ENCODE measurements at regions not wholly inside any gene's neighbourhood (a gene's known extent, or its start where the extent isn't known, plus 50 kb on each side); places are given as distances from the start of the nearest gene placed in this dataset.

DNA sequence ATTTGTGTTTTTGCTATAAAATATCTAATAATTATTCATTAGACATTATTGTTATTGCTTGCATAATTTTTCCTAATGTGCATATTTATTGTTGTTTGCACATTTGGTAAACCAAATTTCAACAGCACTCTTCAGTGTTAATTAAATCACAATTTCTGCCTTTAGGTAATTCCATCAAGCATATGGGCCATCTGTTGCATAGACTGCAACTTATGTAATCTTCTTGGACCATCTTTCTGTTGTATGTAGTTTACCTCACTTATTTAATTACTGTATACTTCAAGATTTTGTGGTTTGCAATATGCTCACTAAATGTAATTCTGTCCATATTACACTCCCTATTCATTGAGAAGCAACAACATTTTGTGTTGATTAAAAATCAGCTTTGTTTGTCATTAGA lies 1360.1 kb downstream of the REEP3 start:
- Histone ChIP-seq H2AFZ (ENCODE audit: low read length) (no peak overlapping the region), H3K27me3 (ENCODE audit: control insufficient read depth in 1 of 2, insufficient read depth in 2 of 2, low read length in 2 of 2) (no peaks in the 10 kb centered on the region), H3K4me1 (ENCODE audit: insufficient read depth, low read length) (no peaks in the 10 kb centered on the region), H3K9ac (ENCODE audit: insufficient read depth, low read depth, low read length) (no peak overlapping the region), H3K27ac (ENCODE audit: extremely low read length, insufficient read depth, low read length) (no peak overlapping the region), H3K36me3 (replicated peaks in 1 of 2; ENCODE audit: control insufficient read depth in 1 of 2, insufficient read depth in 2 of 2, low read length in 2 of 2) (no peaks in the 10 kb centered on the region), H3K9me3 (ENCODE audit: low read length) (peaks cover 4% of the 10 kb centered on the region; the same call in 1 of the 2 replicates), H3K4me2 (ENCODE audit: low read depth, low read length) (no peak overlapping the region), H3K79me2 (ENCODE audit: insufficient read depth, low read length) (no peaks in the 10 kb centered on the region), H4K20me1 (ENCODE audit: insufficient read depth, low read length) (no peaks in the 10 kb centered on the region), H3K4me3 (replicated peaks in 1 of 3; ENCODE audit: insufficient read depth in 1 of 3, low read depth in 2 of 3, low read length in 3 of 3) (no peak overlapping the region)
- BruUV-seq (replicated peaks): no TSS peak
- TF ChIP-seq TEAD2 (CRISPR knock-in tag; IDR thresholded peaks at IDR 0.05): no peak
- TF ChIP-seq, protein P1, sequence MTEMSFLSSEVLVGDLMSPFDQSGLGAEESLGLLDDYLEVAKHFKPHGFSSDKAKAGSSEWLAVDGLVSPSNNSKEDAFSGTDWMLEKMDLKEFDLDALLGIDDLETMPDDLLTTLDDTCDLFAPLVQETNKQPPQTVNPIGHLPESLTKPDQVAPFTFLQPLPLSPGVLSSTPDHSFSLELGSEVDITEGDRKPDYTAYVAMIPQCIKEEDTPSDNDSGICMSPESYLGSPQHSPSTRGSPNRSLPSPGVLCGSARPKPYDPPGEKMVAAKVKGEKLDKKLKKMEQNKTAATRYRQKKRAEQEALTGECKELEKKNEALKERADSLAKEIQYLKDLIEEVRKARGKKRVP (CRISPR knock-in tag; IDR thresholded peaks at IDR 0.05): no peak
- no peak for TF ChIP-seq ZNF580 (CRISPR knock-in tag; IDR thresholded peaks at IDR 0.05; ENCODE audit: borderline replicate concordance, low read depth)
- DNase-seq (ENCODE audit: low spot score) (no peak), FAIRE-seq (no peak), ATAC-seq (no peak)
- intact Hi-C loops (cut with micrococcal nuclease; ENCODE audit: unreplicated experiment) (no loop called here), in situ Hi-C loops (cut with HindIII; ENCODE audit: extremely low pct_ligation_motif_present, low pct_unique_long_range_greater_than_20kb) (no loop called here)
- ChIA-PET POLR2A (no interaction called here), CTCF (ENCODE audit: low intra/inter-chr PET ratio, low total read pairs) (no interaction called here)

DNA sequence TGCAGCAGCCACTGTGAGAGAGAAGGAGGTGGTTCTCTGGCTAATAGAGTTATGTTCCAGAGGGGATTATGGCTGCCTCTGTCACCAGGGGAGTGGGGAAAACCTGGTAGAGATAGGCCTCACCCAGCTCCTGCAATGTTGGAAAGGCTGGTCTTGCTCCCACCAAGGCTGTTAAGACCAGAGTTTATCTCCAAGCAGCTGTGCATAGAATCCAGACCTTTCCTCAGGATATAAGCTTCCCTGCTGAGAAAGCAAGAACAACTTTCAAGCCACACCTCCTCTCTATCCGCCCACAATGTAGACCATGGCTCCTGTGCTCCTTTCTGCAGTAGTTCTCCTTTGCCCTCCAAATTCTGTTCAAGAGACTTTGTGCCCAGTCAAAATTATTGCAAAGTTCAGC lies 1375.4 kb downstream of the REEP3 start:
- no TSS peak for BruUV-seq (replicated peaks)
- FAIRE-seq (no peak), DNase-seq (ENCODE audit: low spot score) (no peak), ATAC-seq (no peak)
- H3K9me3 ChIP-seq (ENCODE audit: low read length): peaks cover 42% of the 10 kb centered on the region
- no peaks in the 10 kb centered on the region for H3K27me3 ChIP-seq (ENCODE audit: control insufficient read depth in 1 of 2, insufficient read depth in 2 of 2, low read length in 2 of 2)
- in situ Hi-C loops (cut with HindIII; ENCODE audit: extremely low pct_ligation_motif_present, low pct_unique_long_range_greater_than_20kb) (no loop called here), intact Hi-C loops (cut with micrococcal nuclease; ENCODE audit: unreplicated experiment) (no loop called here)
- 30% methylated on average over 1 of the region's 1 CpG for WGBS (ENCODE audit: low lambda C conversion rate)
- no peak overlapping the region for H3K4me3 ChIP-seq (replicated peaks in 1 of 3; ENCODE audit: insufficient read depth in 1 of 3, low read depth in 2 of 3, low read length in 3 of 3)
- no peak overlapping the region for H3K9ac ChIP-seq (ENCODE audit: insufficient read depth, low read depth, low read length)
- no peak overlapping the region for H3K4me2 ChIP-seq (ENCODE audit: low read depth, low read length)
- H2AFZ ChIP-seq (ENCODE audit: low read length): no peak overlapping the region
- H4K20me1 ChIP-seq (ENCODE audit: insufficient read depth, low read length): no peaks in the 10 kb centered on the region
- ChIA-PET CTCF (ENCODE audit: low intra/inter-chr PET ratio, low total read pairs) (no interaction called here), POLR2A (no interaction called here)
- no peak overlapping the region for H3K27ac ChIP-seq (ENCODE audit: extremely low read length, insufficient read depth, low read length)
- TF ChIP-seq CBX2 (IDR thresholded peaks at IDR 0.05; ENCODE audit: low read depth, low read length) (no peak), CBX2 (CRISPR knock-in tag; IDR thresholded peaks at IDR 0.05; ENCODE audit: low read depth) (no peak), GLI4 (CRISPR knock-in tag; IDR thresholded peaks at IDR 0.05; ENCODE audit: borderline replicate concordance) (no peak), RORA (CRISPR knock-in tag; IDR thresholded peaks at IDR 0.05) (no peak), KDM2A (CRISPR knock-in tag; IDR thresholded peaks at IDR 0.05; ENCODE audit: borderline replicate concordance, low read depth) (no peak), BHLHE40 (IDR thresholded peaks at IDR 0.05; ENCODE audit: low read length) (no peak), ZBTB21 (CRISPR knock-in tag; IDR thresholded peaks at IDR 0.05) (no peak), CHD4 (IDR thresholded peaks at IDR 0.05; ENCODE audit: borderline replicate concordance, low read length) (no peak), ESRRA (CRISPR knock-in tag; IDR thresholded peaks at IDR 0.05; ENCODE audit: low read depth) (no peak), ZNF30 (CRISPR knock-in tag; IDR thresholded peaks at IDR 0.05) (no peak), SNRNP70 (IDR thresholded peaks at IDR 0.05; ENCODE audit: low read depth, low read length) (no peak), SMARCE1 (IDR thresholded peaks at IDR 0.05; ENCODE audit: borderline replicate concordance) (no peak)
- TF ChIP-seq, protein P2, sequence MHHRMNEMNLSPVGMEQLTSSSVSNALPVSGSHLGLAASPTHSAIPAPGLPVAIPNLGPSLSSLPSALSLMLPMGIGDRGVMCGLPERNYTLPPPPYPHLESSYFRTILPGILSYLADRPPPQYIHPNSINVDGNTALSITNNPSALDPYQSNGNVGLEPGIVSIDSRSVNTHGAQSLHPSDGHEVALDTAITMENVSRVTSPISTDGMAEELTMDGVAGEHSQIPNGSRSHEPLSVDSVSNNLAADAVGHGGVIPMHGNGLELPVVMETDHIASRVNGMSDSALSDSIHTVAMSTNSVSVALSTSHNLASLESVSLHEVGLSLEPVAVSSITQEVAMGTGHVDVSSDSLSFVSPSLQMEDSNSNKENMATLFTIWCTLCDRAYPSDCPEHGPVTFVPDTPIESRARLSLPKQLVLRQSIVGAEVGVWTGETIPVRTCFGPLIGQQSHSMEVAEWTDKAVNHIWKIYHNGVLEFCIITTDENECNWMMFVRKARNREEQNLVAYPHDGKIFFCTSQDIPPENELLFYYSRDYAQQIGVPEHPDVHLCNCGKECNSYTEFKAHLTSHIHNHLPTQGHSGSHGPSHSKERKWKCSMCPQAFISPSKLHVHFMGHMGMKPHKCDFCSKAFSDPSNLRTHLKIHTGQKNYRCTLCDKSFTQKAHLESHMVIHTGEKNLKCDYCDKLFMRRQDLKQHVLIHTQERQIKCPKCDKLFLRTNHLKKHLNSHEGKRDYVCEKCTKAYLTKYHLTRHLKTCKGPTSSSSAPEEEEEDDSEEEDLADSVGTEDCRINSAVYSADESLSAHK (CRISPR knock-in tag; IDR thresholded peaks at IDR 0.05; ENCODE audit: borderline replicate concordance): no peak
- no peaks in the 10 kb centered on the region for H3K79me2 ChIP-seq (ENCODE audit: insufficient read depth, low read length)
- no peaks in the 10 kb centered on the region for H3K4me1 ChIP-seq (ENCODE audit: insufficient read depth, low read length)
- no peaks in the 10 kb centered on the region for H3K36me3 ChIP-seq (replicated peaks in 1 of 2; ENCODE audit: control insufficient read depth in 1 of 2, insufficient read depth in 2 of 2, low read length in 2 of 2)

All from HepG2 (cell line).